SU-DHL-6 (cell line): ENCODE measurements at regions not wholly inside any gene's neighbourhood (a gene's known extent, or its start where the extent isn't known, plus 50 kb on each side); places are given as distances from the start of the nearest gene placed in this dataset.

Source experiments
- H2AFZ ChIP-seq: fragments of 200-600 bp; sonication (generic); 2 replicates; pipeline ENCODE4 v1.6.1; 2014; ENCODE audit warnings: low read depth, mild to moderate bottlenecking, moderate library complexity, mixed read lengths, antibody characterized with exemption, low read length; ENCODE audit not compliant: severe bottlenecking
- H3F3A ChIP-seq: fragments of 200-600 bp; shearing (Covaris generic); 2 replicates; pipeline ENCODE4 v1.6.0; 2016; ENCODE audit warnings: antibody characterized with exemption, mild to moderate bottlenecking; ENCODE audit not compliant: insufficient read depth
- H3K27ac ChIP-seq: fragments of 200-600 bp; sonication (generic); 2 replicates; pipeline ENCODE4 v1.5.1; 2016; ENCODE audit warnings: low read depth, mild to moderate bottlenecking, low read length, moderate library complexity, mixed read lengths
- H3K27me3 ChIP-seq: fragments of 200-600 bp; sonication (generic), shearing (Covaris generic); 2 replicates; pipeline ENCODE4 v1.6.0; 2014; ENCODE audit warnings: mild to moderate bottlenecking, low read length
- H3K36me3 ChIP-seq: fragments of 200-600 bp; sonication (generic); 2 replicates; pipeline ENCODE4 v1.6.1; 2014; ENCODE audit warnings: mild to moderate bottlenecking, low read length, mixed read lengths
- H3K4me2 ChIP-seq: fragments of 300-600, 200-600 bp; shearing (Covaris generic), sonication (generic); 2 replicates; pipeline ENCODE4 v1.6.0; 2014; ENCODE audit warnings: low read length, low read depth, mild to moderate bottlenecking; ENCODE audit not compliant: poor library complexity, severe bottlenecking
- H3K4me3 ChIP-seq: fragments of 200-600 bp; sonication (generic); 2 replicates; pipeline ENCODE4 v1.5.1; 2014; ENCODE audit warnings: antibody characterized with exemption, low read length, mild to moderate bottlenecking, mixed read lengths; ENCODE audit not compliant: insufficient read depth, poor library complexity, severe bottlenecking
- H3K79me2 ChIP-seq: fragments of 200-600 bp; sonication (generic); 2 replicates; pipeline ENCODE4 v1.6.1; 2014; ENCODE audit warnings: mild to moderate bottlenecking, low read length, moderate library complexity; ENCODE audit not compliant: insufficient read depth
- H3K9ac ChIP-seq: fragments of 200-600 bp; sonication (generic); 2 replicates; pipeline ENCODE4 v1.7.0; 2014; ENCODE audit warnings: mild to moderate bottlenecking, low read length
- H3K9me2 ChIP-seq: fragments of 200-600 bp; sonication (generic); replicated peaks from 2 replicates; pipeline ENCODE4 v1.6.1; 2014; ENCODE audit warnings: low read length; ENCODE audit not compliant: insufficient read depth
- H3K9me3 ChIP-seq: fragments of 200-600 bp; sonication (generic); 2 replicates; pipeline ENCODE4 v1.6.1; 2014; ENCODE audit warnings: low read length, mixed read lengths; ENCODE audit not compliant: insufficient read depth
- H4K20me1 ChIP-seq: fragments of 200-600 bp; sonication (generic); 2 replicates; pipeline ENCODE4 v1.6.1; 2014; ENCODE audit warnings: low read depth, mild to moderate bottlenecking, antibody characterized with exemption, low read length, moderate library complexity, mixed read lengths
- CTCF ChIP-seq: fragments of 200-600 bp; sonication (generic); IDR thresholded peaks from one replicate; pipeline ENCODE4 v1.5.1; 2017; ENCODE audit warnings: antibody characterized with exemption, mild to moderate bottlenecking, low read length, moderate library complexity; ENCODE audit not compliant: insufficient read depth, poor library complexity, severe bottlenecking
- EZH2phosphoT487 ChIP-seq: fragments of 200-600 bp; sonication (generic), shearing (Covaris generic); conservative IDR thresholded peaks from 2 replicates; pipeline ENCODE4 v1.6.1; 2018; ENCODE audit warnings: mild to moderate bottlenecking, antibody characterized with exemption, low read length, moderate library complexity, mixed read lengths

GRCh38 chr1:25022361-25023189 is 92.5 kb upstream of the RUNX3 start:
- no peaks in the 10 kb centered on the region for H3K9me2 ChIP-seq
- H3K4me2 ChIP-seq = peak overlapping the region; percentile 69
- peak overlapping the region; percentile 96 for H3K27ac ChIP-seq
- no peaks in the 10 kb centered on the region for H3K9me3 ChIP-seq
- H3F3A ChIP-seq = peaks cover 15% of the 10 kb centered on the region
- H2AFZ ChIP-seq = peak overlapping the region; percentile 61
- H4K20me1 ChIP-seq = no peaks in the 10 kb centered on the region
- H3K27me3 ChIP-seq = no peaks in the 10 kb centered on the region
- peak overlapping the region; percentile 26 for H3K4me3 ChIP-seq
- peak overlapping the region; percentile 64 for H3K9ac ChIP-seq
- no peak for TF ChIP-seq CTCF
- TF ChIP-seq EZH2phosphoT487 = no peak
- no peaks in the 10 kb centered on the region for H3K79me2 ChIP-seq
- H3K36me3 ChIP-seq = no peaks in the 10 kb centered on the region

GRCh38 chr1:25021591-25022215 is 91.6 kb upstream of the RUNX3 start:
- Histone ChIP-seq H3K27me3 (no peaks in the 10 kb centered on the region), H3K79me2 (no peaks in the 10 kb centered on the region), H3K4me2 (peak overlapping the region; percentile 69), H3K27ac (peak overlapping the region; percentile 96), H3K36me3 (no peaks in the 10 kb centered on the region), H3K9me3 (no peaks in the 10 kb centered on the region), H3K9ac (peak overlapping the region; percentile 34), H3K4me3 (no peak overlapping the region), H3K9me2 (no peaks in the 10 kb centered on the region), H2AFZ (no peak overlapping the region), H4K20me1 (no peaks in the 10 kb centered on the region), H3F3A (peaks cover 15% of the 10 kb centered on the region)
- TF ChIP-seq EZH2phosphoT487 (no peak), CTCF (no peak)

- no peaks in the 10 kb centered on the region for H3K9me2 ChIP-seq
- H3K9ac ChIP-seq = no peak overlapping the region
- H3K27ac ChIP-seq = peak overlapping the region; percentile 96
- H4K20me1 ChIP-seq = no peaks in the 10 kb centered on the region
- H3K36me3 ChIP-seq = no peaks in the 10 kb centered on the region
- H3K4me2 ChIP-seq = peak overlapping the region; percentile 69
- no peak overlapping the region for H2AFZ ChIP-seq
- peaks cover 15% of the 10 kb centered on the region for H3F3A ChIP-seq
- no peak for TF ChIP-seq CTCF
- TF ChIP-seq EZH2phosphoT487 = no peak
- H3K4me3 ChIP-seq = no peak overlapping the region
- H3K27me3 ChIP-seq = no peaks in the 10 kb centered on the region
- no peaks in the 10 kb centered on the region for H3K79me2 ChIP-seq
- no peaks in the 10 kb centered on the region for H3K9me3 ChIP-seq
Measured at GRCh38 chr1:25020851-25021590, 90.9 kb upstream of the RUNX3 start.
